Gastroesophageal sphincter (tissue), 4 donors: ENCODE measurements at regions not wholly inside any gene's neighbourhood (a gene's known extent, or its start where the extent isn't known, plus 50 kb on each side); places are given as distances from the start of the nearest gene placed in this dataset.

Experiments used
- ATAC-seq: fragments of 150-250 bp; one replicate; pipeline ENCODE4 v1.9.1; 2016; ENCODE audit warnings: mild to moderate bottlenecking, moderate library complexity
- H3K27ac ChIP-seq, 4 donors: fragments of 200-600 bp; sonication (generic) in 3 of 4; 1 replicate in 3 of 4; 2 replicates in 1 of 4; pipeline ENCODE4 v1.5.1; 2016 to 2019
- H3K27me3 ChIP-seq: fragments of 200-600 bp; sonication (generic); one replicate; pipeline ENCODE4 v1.5.1; 2019
- H3K36me3 ChIP-seq, 2 donors: fragments of 200-600 bp; sonication (generic); one replicate each; pipeline ENCODE4 v1.5.1; 2019; ENCODE audit warnings: control low read depth in 1 of 2
- H3K4me1 ChIP-seq, 3 donors: fragments of 200-600 bp; sonication (generic); 1 replicate in 2 of 3; 2 replicates in 1 of 3; pipeline ENCODE4 v1.5.1; 2016 to 2019; ENCODE audit warnings: control low read depth in 2 of 3
- H3K4me3 ChIP-seq, 2 donors: fragments of 200-600 bp; sonication (generic); one replicate each; pipeline ENCODE4 v1.5.1; 2019; ENCODE audit warnings: mild to moderate bottlenecking in 1 of 2, moderate library complexity in 1 of 2
- H3K9me3 ChIP-seq, 3 donors: fragments of 200-600 bp; sonication (generic); one replicate each; pipeline ENCODE4 v1.5.1; 2017 to 2019; ENCODE audit warnings: control low read depth in 2 of 3
- CTCF ChIP-seq, 4 experiments: fragments of 200-600 bp in 2 of 4; fragments of 450-650 bp in 2 of 4; sonication (generic) in 1 of 4; IDR thresholded peaks; one replicate each; pipeline ENCODE4 v1.5.1; 2017 to 2019; ENCODE audit warnings: antibody characterized with exemption in 4 of 4, mild to moderate bottlenecking in 2 of 4, moderate library complexity in 2 of 4
- EP300 ChIP-seq: sonication (generic); formaldehyde crosslinking; IDR thresholded peaks from one replicate; pipeline ENCODE4 v1.6.1; 2017; ENCODE audit warnings: antibody characterized with exemption, mild to moderate bottlenecking
- POLR2A ChIP-seq, 2 donors: fragments of 450-650 bp; IDR thresholded peaks; one replicate each; pipeline ENCODE4 v1.6.1; 2017; ENCODE audit warnings: antibody characterized with exemption in 2 of 2, mild to moderate bottlenecking in 2 of 2, moderate library complexity in 1 of 2
- POLR2AphosphoS5 ChIP-seq: sonication (generic); formaldehyde crosslinking; IDR thresholded peaks from one replicate; pipeline ENCODE4 v1.6.1; 2017; ENCODE audit warnings: antibody characterized with exemption
- WGBS, 2 donors: methylation state at CpG; one replicate each; pipeline ENCODE4 v1.1.5; 2018; ENCODE audit warnings: low coverage in 1 of 2; 5-methylcytosine and 5-hydroxymethylcytosine counted together

DNA sequence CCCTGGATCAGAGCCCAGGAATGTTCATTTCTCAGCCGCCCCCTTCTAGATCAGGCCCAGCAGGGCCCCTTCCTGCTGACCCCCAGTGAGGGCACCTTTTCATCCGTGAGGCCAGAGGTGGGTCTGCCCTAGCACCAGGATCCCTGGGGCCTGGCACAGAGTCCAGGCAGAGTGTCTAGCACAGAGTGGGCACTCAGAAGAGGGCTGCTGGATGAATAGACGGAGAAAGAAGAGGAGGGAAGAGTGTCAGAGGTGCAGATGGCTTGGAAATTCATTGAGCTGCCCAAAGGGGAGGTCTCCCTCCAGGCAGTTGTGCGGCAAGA is 106.5 kb downstream of the CPZ start:
- Histone ChIP-seq H3K4me1 (no peaks in the 10 kb centered on the region), H3K27ac (no peak overlapping the region), H3K36me3 (no peaks in the 10 kb centered on the region), H3K27me3 (peaks cover 98% of the 10 kb centered on the region), H3K4me3 (no peak overlapping the region), H3K9me3 (peaks cover 0 to 20% (median 0%) of the 10 kb centered on the region in 3 donors)
- ATAC-seq = no peak
- TF ChIP-seq CTCF (IDR thresholded peaks at IDR 0.05) = no peak
- TF ChIP-seq POLR2A (IDR thresholded peaks at IDR 0.05) = no peak
- TF ChIP-seq EP300 = no peak
- TF ChIP-seq POLR2AphosphoS5 = no peak
- WGBS, 2 donors = 57 to 94% methylated on average over 2 of the region's 4 CpGs

GRCh38 chr4:8698341-8699062 is 105.9 kb downstream of the CPZ start:
- WGBS, 2 donors = 94% methylated on average over 3 of the region's 20 CpGs; no CpG with 5 or more reads in 1 of the 2 donors
- no peaks in the 10 kb centered on the region for H3K4me1 ChIP-seq
- H3K27ac ChIP-seq = no peak overlapping the region
- no peak for TF ChIP-seq EP300
- TF ChIP-seq POLR2A (IDR thresholded peaks at IDR 0.05) = no peak
- no peak for TF ChIP-seq CTCF (IDR thresholded peaks at IDR 0.05)
- no peak for TF ChIP-seq POLR2AphosphoS5
- no peaks in the 10 kb centered on the region for H3K36me3 ChIP-seq
- no peak overlapping the region for H3K4me3 ChIP-seq
- no peak for ATAC-seq
- H3K9me3 ChIP-seq = peaks cover 0 to 20% (median 0%) of the 10 kb centered on the region in 3 donors
- peaks cover 95% of the 10 kb centered on the region for H3K27me3 ChIP-seq

GRCh38 chr4:8697826-8698225 is 105.3 kb downstream of the CPZ start:
- H3K27ac ChIP-seq = no peak overlapping the region
- H3K27me3 ChIP-seq = peaks cover 88% of the 10 kb centered on the region
- ATAC-seq = no peak
- no peaks in the 10 kb centered on the region for H3K36me3 ChIP-seq
- WGBS, 2 donors = 100% methylated on average over 2 of the region's 7 CpGs; no CpG with 5 or more reads in 1 of the 2 donors
- no peak for TF ChIP-seq POLR2A (IDR thresholded peaks at IDR 0.05)
- TF ChIP-seq CTCF (IDR thresholded peaks at IDR 0.05) = no peak
- TF ChIP-seq EP300 = no peak
- TF ChIP-seq POLR2AphosphoS5 = no peak
- peaks cover 0 to 26% (median 0%) of the 10 kb centered on the region in 3 donors for H3K9me3 ChIP-seq
- H3K4me1 ChIP-seq = no peaks in the 10 kb centered on the region
- H3K4me3 ChIP-seq = no peak overlapping the region

DNA sequence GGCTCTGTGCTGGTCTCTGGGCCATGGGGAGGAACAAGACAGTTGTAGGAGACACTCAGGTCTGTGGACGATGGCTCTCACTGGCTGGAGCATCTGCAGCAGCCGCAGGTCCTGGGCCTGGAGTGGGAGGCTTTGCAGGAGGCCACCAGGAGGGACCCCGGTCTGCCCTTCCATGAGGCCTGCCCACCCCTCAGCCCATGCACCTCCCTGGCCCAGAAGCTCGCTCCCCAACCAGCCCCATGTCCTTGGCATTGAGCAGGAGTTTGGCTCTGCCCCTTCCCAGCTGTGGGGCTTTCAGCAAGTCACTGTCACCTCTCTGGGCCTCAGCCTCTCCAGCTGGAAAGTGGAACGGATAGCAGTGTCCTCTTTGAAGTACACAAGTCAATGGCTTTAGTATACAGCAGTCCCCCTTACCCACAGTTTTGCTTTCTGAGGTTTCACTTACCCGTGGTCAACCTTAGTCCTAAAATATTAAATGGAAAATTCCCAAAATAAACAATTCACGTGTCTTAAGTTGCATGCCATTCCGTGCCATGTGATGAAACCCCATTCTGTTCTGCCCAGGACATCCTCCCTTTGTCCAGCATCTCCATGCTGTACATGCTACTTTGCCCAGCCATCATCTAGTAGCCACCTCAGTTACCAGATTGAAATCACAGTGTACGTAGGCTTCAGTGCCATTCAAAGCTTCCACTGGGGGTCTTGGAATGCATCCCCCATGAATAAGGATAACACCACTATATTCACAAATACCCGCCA is 104.0 kb downstream of the CPZ start:
- Histone ChIP-seq H3K4me1 (no peaks in the 10 kb centered on the region), H3K4me3 (no peak overlapping the region), H3K36me3 (no peaks in the 10 kb centered on the region), H3K9me3 (peaks cover 0 to 26% (median 0%) of the 10 kb centered on the region in 3 donors), H3K27me3 (peaks cover 75% of the 10 kb centered on the region), H3K27ac (no peak overlapping the region)
- 70 to 72% methylated on average over 6 of the region's 10 CpGs for WGBS, 2 donors
- TF ChIP-seq EP300 (no peak), POLR2A (IDR thresholded peaks at IDR 0.05) (no peak), CTCF (IDR thresholded peaks at IDR 0.05) (no peak), POLR2AphosphoS5 (no peak)
- ATAC-seq = no peak
